CD4-positive, alpha-beta T cell (primary cell): ENCODE measurements at regions not wholly inside any gene's neighbourhood (a gene's known extent, or its start where the extent isn't known, plus 50 kb on each side); places are given as distances from the start of the nearest gene placed in this dataset.

Experiments
- ATAC-seq: fragments of 200-7000 bp; cut with Tn5 transposase; one replicate; pipeline ENCODE4 v1.10.0; 2022; ENCODE audit warnings: mild to moderate bottlenecking; ENCODE audit not compliant: poor library complexity
- CTCF ChIA-PET: fragments of 350-600 bp; sonication (Branson Sonifier 250); formaldehyde crosslinking; loops from one replicate; lab custom pipeline; 2021; ENCODE audit warnings: antibody characterized with exemption, inconsistent platforms; lab: Charles Lee
- POLR2A ChIA-PET: fragments of 350-600 bp; sonication (Branson Sonifier 250); formaldehyde crosslinking; loops from one replicate; lab custom pipeline; 2021; ENCODE audit warnings: antibody characterized with exemption, inconsistent platforms; lab: Charles Lee
- DNase-seq, 14 experiments: peaks; one replicate each; pipeline ENCODE4 v3.0.0-alpha.2; 2013 to 2020; ENCODE audit warnings: mixed read lengths in 2 of 14
- H3K27ac ChIP-seq, 2 donors: one replicate each; pipeline versions ENCODE4 v1.5.1 to v1.7.0; 2013; ENCODE audit warnings: low read length in 2 of 2, low read depth in 1 of 2, mild to moderate bottlenecking in 1 of 2
- H3K27me3 ChIP-seq, 2 experiments: 1 replicate in 1 of 2; 2 replicates in 1 of 2; pipeline versions ENCODE4 v1.6.1 to v1.7.0; 2013; ENCODE audit warnings: low read length in 2 of 2, control low read depth in 1 of 2, mild to moderate bottlenecking in 1 of 2, moderate library complexity in 1 of 2; ENCODE audit not compliant: insufficient read depth in 2 of 2, control insufficient read depth in 1 of 2
- H3K36me3 ChIP-seq: one replicate; pipeline ENCODE4 v1.6.1; 2013; ENCODE audit warnings: low read length, control low read depth; ENCODE audit not compliant: insufficient read depth
- H3K4me1 ChIP-seq: one replicate; pipeline ENCODE4 v1.6.1; 2013; ENCODE audit warnings: low read length, control low read depth; ENCODE audit not compliant: insufficient read depth
- H3K4me3 ChIP-seq: one replicate; pipeline ENCODE4 v1.5.1; 2013; ENCODE audit warnings: mild to moderate bottlenecking, low read length, moderate library complexity
- H3K9me3 ChIP-seq, 2 experiments: 1 replicate in 1 of 2; 2 replicates in 1 of 2; pipeline versions ENCODE4 v1.6.1 to v1.7.0; 2013; ENCODE audit warnings: low read length in 2 of 2, mild to moderate bottlenecking in 2 of 2, control low read depth in 1 of 2, moderate library complexity in 1 of 2; ENCODE audit not compliant: control insufficient read depth in 1 of 2, insufficient read depth in 1 of 2
- H3K27ac Mint-ChIP-seq: one replicate; pipeline ENCODE4 v1.8.0; 2020; ENCODE audit warnings: mixed read lengths
- H3K27me3 Mint-ChIP-seq: one replicate; pipeline ENCODE4 v1.8.0; 2021; ENCODE audit warnings: mixed read lengths
- H3K36me3 Mint-ChIP-seq: one replicate; pipeline ENCODE4 v1.8.0; 2021; ENCODE audit warnings: low read depth, mixed read lengths
- H3K4me1 Mint-ChIP-seq: one replicate; pipeline ENCODE4 v1.8.0; 2021; ENCODE audit warnings: low read depth, mixed read lengths
- H3K4me3 Mint-ChIP-seq: one replicate; pipeline ENCODE4 v1.8.0; 2020; ENCODE audit warnings: mild to moderate bottlenecking, mixed read lengths
- H3K9me3 Mint-ChIP-seq: one replicate; pipeline ENCODE4 v1.8.0; 2020; ENCODE audit warnings: mixed read lengths
- intact Hi-C, 2 experiments: fragments of 100-400 bp; cut with DNase I in 1 of 2; cut with micrococcal nuclease in 1 of 2; formaldehyde crosslinking; loops; one replicate each; pipeline versions ENCODE4 v1.15.1 to v1.9.0; 2023 to 2025; cut with DNase I, micrococcal nuclease
- TF ChIP-seq, protein P1 (sequence below): fragments of 200-600 bp; IDR thresholded peaks from one replicate; pipeline ENCODE4 v1.8.0; 2022; ENCODE audit warnings: antibody characterized with exemption, mild to moderate bottlenecking

GRCh38 chr5:74446725-74447241 is 193.7 kb downstream of the ENC1 start:
- TF ChIP-seq, protein P1, sequence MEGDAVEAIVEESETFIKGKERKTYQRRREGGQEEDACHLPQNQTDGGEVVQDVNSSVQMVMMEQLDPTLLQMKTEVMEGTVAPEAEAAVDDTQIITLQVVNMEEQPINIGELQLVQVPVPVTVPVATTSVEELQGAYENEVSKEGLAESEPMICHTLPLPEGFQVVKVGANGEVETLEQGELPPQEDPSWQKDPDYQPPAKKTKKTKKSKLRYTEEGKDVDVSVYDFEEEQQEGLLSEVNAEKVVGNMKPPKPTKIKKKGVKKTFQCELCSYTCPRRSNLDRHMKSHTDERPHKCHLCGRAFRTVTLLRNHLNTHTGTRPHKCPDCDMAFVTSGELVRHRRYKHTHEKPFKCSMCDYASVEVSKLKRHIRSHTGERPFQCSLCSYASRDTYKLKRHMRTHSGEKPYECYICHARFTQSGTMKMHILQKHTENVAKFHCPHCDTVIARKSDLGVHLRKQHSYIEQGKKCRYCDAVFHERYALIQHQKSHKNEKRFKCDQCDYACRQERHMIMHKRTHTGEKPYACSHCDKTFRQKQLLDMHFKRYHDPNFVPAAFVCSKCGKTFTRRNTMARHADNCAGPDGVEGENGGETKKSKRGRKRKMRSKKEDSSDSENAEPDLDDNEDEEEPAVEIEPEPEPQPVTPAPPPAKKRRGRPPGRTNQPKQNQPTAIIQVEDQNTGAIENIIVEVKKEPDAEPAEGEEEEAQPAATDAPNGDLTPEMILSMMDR = no peak
- H3K9me3 ChIP-seq = no peaks in the 10 kb centered on the region
- H3K4me1 ChIP-seq = no peaks in the 10 kb centered on the region
- DNase-seq (no peak), ATAC-seq (no peak)
- no peaks in the 10 kb centered on the region for H3K27me3 ChIP-seq
- no peak overlapping the region for H3K4me3 ChIP-seq
- no peaks in the 10 kb centered on the region for H3K36me3 ChIP-seq
- ChIA-PET CTCF (no interaction called here), POLR2A (no interaction called here)
- no peak overlapping the region for H3K27ac ChIP-seq
- peaks cover 3% of the 10 kb centered on the region for H3K27me3 Mint-ChIP-seq
- H3K4me1 Mint-ChIP-seq = no peaks in the 10 kb centered on the region
- intact Hi-C loops = no loop called here
- H3K27ac Mint-ChIP-seq = no peak overlapping the region
- no peaks in the 10 kb centered on the region for H3K36me3 Mint-ChIP-seq
- no peak overlapping the region for H3K4me3 Mint-ChIP-seq
- H3K9me3 Mint-ChIP-seq = no peaks in the 10 kb centered on the region

DNA sequence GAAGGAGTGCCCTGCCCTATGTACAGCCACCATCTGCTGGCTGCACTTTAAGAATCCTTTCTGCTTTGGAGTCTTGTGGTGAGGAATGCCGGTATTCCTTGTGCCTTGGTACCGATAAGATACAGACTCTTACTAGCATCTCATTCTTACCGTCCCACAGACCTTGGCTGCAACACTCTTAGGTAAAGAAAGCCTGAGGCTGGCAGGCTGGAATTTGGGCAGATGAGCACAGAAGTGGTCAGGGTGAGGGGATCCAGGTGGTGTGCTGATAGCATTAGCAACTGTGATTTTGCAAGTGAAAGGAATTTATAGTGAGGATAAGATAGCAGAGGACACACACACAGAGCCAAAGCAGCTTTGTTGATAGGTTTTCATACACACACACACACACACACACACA is 198.1 kb downstream of the ENC1 start:
- Mint-ChIP-seq H3K9me3 (no peaks in the 10 kb centered on the region), H3K4me3 (no peak overlapping the region), H3K4me1 (no peaks in the 10 kb centered on the region), H3K36me3 (no peaks in the 10 kb centered on the region), H3K27me3 (peaks cover 15% of the 10 kb centered on the region), H3K27ac (no peak overlapping the region)
- TF ChIP-seq, protein P1 = no peak
- Histone ChIP-seq H3K27ac (no peak overlapping the region), H3K27me3 (peaks cover 0 to 2% of the 10 kb centered on the region in 2 experiments), H3K4me3 (no peak overlapping the region), H3K9me3 (no peaks in the 10 kb centered on the region), H3K36me3 (no peaks in the 10 kb centered on the region), H3K4me1 (no peaks in the 10 kb centered on the region)
- ATAC-seq (no peak), DNase-seq (no peak)
- intact Hi-C loops = no loop called here
- ChIA-PET POLR2A (no interaction called here), CTCF (no interaction called here)

GRCh38 chr5:74441616-74442015 is 198.9 kb downstream of the ENC1 start:
- Histone ChIP-seq H3K4me3 (no peak overlapping the region), H3K4me1 (no peaks in the 10 kb centered on the region), H3K27me3 (peaks cover 0 to 2% of the 10 kb centered on the region in 2 experiments), H3K9me3 (no peaks in the 10 kb centered on the region), H3K36me3 (no peaks in the 10 kb centered on the region), H3K27ac (no peak overlapping the region)
- no peak for ATAC-seq
- no peak overlapping the region for H3K4me3 Mint-ChIP-seq
- no peaks in the 10 kb centered on the region for H3K9me3 Mint-ChIP-seq
- H3K27ac Mint-ChIP-seq = no peak overlapping the region
- H3K4me1 Mint-ChIP-seq = no peaks in the 10 kb centered on the region
- ChIA-PET POLR2A (no interaction called here), CTCF (no interaction called here)
- H3K27me3 Mint-ChIP-seq = peaks cover 15% of the 10 kb centered on the region
- DNase-seq = no peak
- intact Hi-C loops = no loop called here
- no peaks in the 10 kb centered on the region for H3K36me3 Mint-ChIP-seq
- TF ChIP-seq, protein P1 = no peak
